Neural cell (in vitro differentiated cells): ENCODE measurements at regions not wholly inside any gene's neighbourhood (a gene's known extent, or its start where the extent isn't known, plus 50 kb on each side); places are given as distances from the start of the nearest gene placed in this dataset.

Experiments
- H2AFZ ChIP-seq: fragments of 200-600, 300-800 bp; sonication (generic), shearing (Covaris generic); 2 replicates; pipeline ENCODE4 v1.6.0; 2014; ENCODE audit warnings: low read depth, mild to moderate bottlenecking, antibody characterized with exemption, low read length, moderate library complexity
- H3F3A ChIP-seq: fragments of 200-600 bp; shearing (Covaris generic); 2 replicates; pipeline ENCODE4 v1.6.1; 2016; ENCODE audit warnings: mild to moderate bottlenecking, moderate library complexity, mixed read lengths, antibody characterized with exemption, low read length; ENCODE audit not compliant: insufficient read depth, poor library complexity, severe bottlenecking
- H3K27ac ChIP-seq: fragments of 200-600, 300-800 bp; sonication (generic), shearing (Covaris generic); 2 replicates; pipeline ENCODE4 v1.5.1; 2014; ENCODE audit warnings: mild to moderate bottlenecking, low read length, moderate library complexity
- H3K27me3 ChIP-seq: fragments of 300-800, 200-600 bp; sonication (generic), shearing (Covaris generic); 2 replicates; pipeline ENCODE4 v1.6.0; 2014; ENCODE audit warnings: mild to moderate bottlenecking, low read depth, low read length, moderate library complexity; ENCODE audit not compliant: insufficient read depth
- H3K36me3 ChIP-seq: fragments of 300-800, 200-600 bp; sonication (generic), shearing (Covaris generic); 2 replicates; pipeline ENCODE4 v1.5.1; 2014; ENCODE audit warnings: mild to moderate bottlenecking, antibody characterized with exemption, low read length, moderate library complexity; ENCODE audit not compliant: insufficient read depth
- H3K4me2 ChIP-seq: fragments of 300-800, 200-600 bp; sonication (generic), shearing (Covaris generic); 2 replicates; pipeline ENCODE4 v1.6.0; 2014; ENCODE audit warnings: mild to moderate bottlenecking, low read length
- H3K4me3 ChIP-seq: fragments of 300-800, 200-600 bp; sonication (generic), shearing (Covaris generic); 2 replicates; pipeline ENCODE4 v1.5.1; 2014; ENCODE audit warnings: mild to moderate bottlenecking, low read length, moderate library complexity
- H3K79me2 ChIP-seq: fragments of 200-600 bp; shearing (Covaris generic); replicated peaks from 2 replicates; pipeline ENCODE4 v1.6.0; 2014; ENCODE audit warnings: mild to moderate bottlenecking, low read length, moderate library complexity; ENCODE audit not compliant: insufficient read depth
- H3K9ac ChIP-seq: fragments of 300-800, 200-600 bp; sonication (generic), shearing (Covaris generic); 2 replicates; pipeline ENCODE4 v1.6.1; 2016; ENCODE audit warnings: mild to moderate bottlenecking, low read length, mixed read lengths
- H3K9me2 ChIP-seq: fragments of 200-600 bp; shearing (Covaris generic); 2 replicates; pipeline ENCODE4 v1.6.1; 2016; ENCODE audit warnings: mild to moderate bottlenecking, low read length, mixed read lengths; ENCODE audit not compliant: insufficient read depth
- H3K9me3 ChIP-seq: fragments of 200-600, 300-800 bp; sonication (generic), shearing (Covaris generic); 2 replicates; pipeline ENCODE4 v1.6.1; 2016; ENCODE audit warnings: mild to moderate bottlenecking, mixed run types, low read length, moderate library complexity, mixed read lengths
- H4K20me1 ChIP-seq: fragments of 200-600 bp; shearing (Covaris generic); 2 replicates; pipeline ENCODE4 v1.6.1; 2016; ENCODE audit warnings: mild to moderate bottlenecking, mixed run types; ENCODE audit not compliant: insufficient read depth
- CTCF ChIP-seq: fragments of 450-650 bp; IDR thresholded peaks from 2 replicates; pipeline ENCODE4 v1.5.1; 2014; ENCODE audit warnings: antibody characterized with exemption, mild to moderate bottlenecking, moderate library complexity; ENCODE audit not compliant: poor library complexity, severe bottlenecking
- EP300 ChIP-seq: fragments of 450-650 bp; conservative IDR thresholded peaks from 2 replicates; pipeline ENCODE4 v1.6.1; 2014; ENCODE audit warnings: antibody characterized with exemption, mild to moderate bottlenecking, moderate library complexity; ENCODE audit not compliant: poor library complexity, severe bottlenecking
- EZH2 ChIP-seq: fragments of 200-600, 300-800 bp; shearing (Covaris generic), sonication (generic); IDR thresholded peaks from 2 replicates; pipeline ENCODE4 v1.6.1; 2014; ENCODE audit warnings: antibody characterized with exemption, low read length, borderline replicate concordance, mild to moderate bottlenecking; ENCODE audit not compliant: insufficient read depth, poor library complexity, severe bottlenecking
- MXI1 ChIP-seq: fragments of 450-650 bp; conservative IDR thresholded peaks from 2 replicates; pipeline ENCODE4 v1.6.1; 2014; ENCODE audit warnings: antibody characterized with exemption, mild to moderate bottlenecking; ENCODE audit not compliant: poor library complexity, severe bottlenecking
- POLR2AphosphoS5 ChIP-seq: IDR thresholded peaks from 2 replicates; pipeline ENCODE4 v1.6.1; 2012
- RAD21 ChIP-seq: fragments of 450-650 bp; conservative IDR thresholded peaks from 2 replicates; pipeline ENCODE4 v1.6.1; 2014; ENCODE audit warnings: antibody characterized with exemption, mild to moderate bottlenecking, moderate library complexity
- REST ChIP-seq: IDR thresholded peaks from 2 replicates; pipeline ENCODE4 v1.6.1; 2012; ENCODE audit warnings: borderline replicate concordance
- SMC3 ChIP-seq: fragments of 450-650 bp; conservative IDR thresholded peaks from 2 replicates; pipeline ENCODE4 v1.6.1; 2014; ENCODE audit warnings: antibody characterized with exemption, mild to moderate bottlenecking, moderate library complexity; ENCODE audit not compliant: poor library complexity
- TAF1 ChIP-seq: IDR thresholded peaks from 2 replicates; pipeline ENCODE4 v1.6.1; 2012; ENCODE audit warnings: low read depth

GRCh38 chr9:86997156-86997555 is 49.9 kb upstream of the GAS1 start:
- no peaks in the 10 kb centered on the region for H4K20me1 ChIP-seq
- no peak overlapping the region for H3K4me3 ChIP-seq
- H3K79me2 ChIP-seq, result no peaks in the 10 kb centered on the region
- H3F3A ChIP-seq, result no peaks in the 10 kb centered on the region
- no peak overlapping the region for H3K27ac ChIP-seq
- H3K4me2 ChIP-seq, result no peak overlapping the region
- TF ChIP-seq TAF1, result no peak
- TF ChIP-seq POLR2AphosphoS5, result no peak
- TF ChIP-seq EP300, result no peak
- no peak for TF ChIP-seq MXI1
- TF ChIP-seq EZH2, result no peak
- no peak for TF ChIP-seq REST
- TF ChIP-seq CTCF, result no peak
- TF ChIP-seq RAD21, result no peak
- TF ChIP-seq SMC3, result no peak
- no peaks in the 10 kb centered on the region for H3K27me3 ChIP-seq
- no peaks in the 10 kb centered on the region for H3K36me3 ChIP-seq
- H2AFZ ChIP-seq, result no peak overlapping the region
- H3K9ac ChIP-seq, result no peak overlapping the region
- H3K9me2 ChIP-seq, result no peaks in the 10 kb centered on the region
- no peaks in the 10 kb centered on the region for H3K9me3 ChIP-seq

- H3F3A ChIP-seq, result no peaks in the 10 kb centered on the region
- TF ChIP-seq REST (no peak), POLR2AphosphoS5 (no peak), EZH2 (no peak), SMC3 (no peak), CTCF (no peak), MXI1 (no peak), TAF1 (no peak), RAD21 (no peak), EP300 (no peak)
- H2AFZ ChIP-seq, result no peak overlapping the region
- no peak overlapping the region for H3K4me2 ChIP-seq
- no peaks in the 10 kb centered on the region for H3K79me2 ChIP-seq
- no peak overlapping the region for H3K4me3 ChIP-seq
- H3K27ac ChIP-seq, result no peak overlapping the region
- H3K27me3 ChIP-seq, result no peaks in the 10 kb centered on the region
- H3K9me2 ChIP-seq, result no peaks in the 10 kb centered on the region
- H4K20me1 ChIP-seq, result no peaks in the 10 kb centered on the region
- H3K9me3 ChIP-seq, result peaks cover 4% of the 10 kb centered on the region
- no peak overlapping the region for H3K9ac ChIP-seq
- no peaks in the 10 kb centered on the region for H3K36me3 ChIP-seq
These were observed 50.6 kb upstream of the GAS1 start for GRCh38 chr9:86997951-86998350.
